Karpas-422 (cell line): ENCODE measurements at regions not wholly inside any gene's neighbourhood (a gene's known extent, or its start where the extent isn't known, plus 50 kb on each side); places are given as distances from the start of the nearest gene placed in this dataset.

Source experiments
- DNase-seq: peaks from one replicate; pipeline ENCODE4 v3.0.0-alpha.2; 2015
- H2AFZ ChIP-seq: fragments of 200-600 bp; sonication (generic); 2 replicates; pipeline ENCODE4 v1.6.1; 2014; ENCODE audit warnings: antibody characterized with exemption, low read length, mixed read lengths
- H3K27ac ChIP-seq: fragments of 200-600 bp; sonication (generic); 2 replicates; pipeline ENCODE4 v1.5.1; 2014; ENCODE audit warnings: mild to moderate bottlenecking, low read length, moderate library complexity
- H3K27me3 ChIP-seq: fragments of 200-600 bp; sonication (generic); 2 replicates; pipeline ENCODE4 v1.6.1; 2014; ENCODE audit warnings: low read length, mixed read lengths
- H3K36me3 ChIP-seq: fragments of 200-600 bp; sonication (generic); 2 replicates; pipeline ENCODE4 v1.6.1; 2014; ENCODE audit warnings: low read length, mixed read lengths; ENCODE audit not compliant: insufficient read depth
- H3K4me1 ChIP-seq: fragments of 200-600 bp; sonication (generic); 2 replicates; pipeline ENCODE4 v1.6.1; 2014; ENCODE audit warnings: mild to moderate bottlenecking, low read length, mixed read lengths
- H3K4me2 ChIP-seq: fragments of 200-600 bp; sonication (generic); 2 replicates; pipeline ENCODE4 v1.6.1; 2014; ENCODE audit warnings: low read length, low read depth, mild to moderate bottlenecking; ENCODE audit not compliant: poor library complexity, severe bottlenecking
- H3K4me3 ChIP-seq: fragments of 200-600 bp; sonication (generic); 2 replicates; pipeline ENCODE4 v1.5.1; 2014; ENCODE audit warnings: mild to moderate bottlenecking, antibody characterized with exemption, low read length, mixed read lengths
- H3K79me2 ChIP-seq: fragments of 200-600 bp; sonication (generic); 2 replicates; pipeline ENCODE4 v1.6.1; 2014; ENCODE audit warnings: mild to moderate bottlenecking, low read length, mixed read lengths
- H3K9ac ChIP-seq: fragments of 200-600 bp; sonication (generic); 2 replicates; pipeline ENCODE4 v1.6.0; 2014; ENCODE audit warnings: low read length
- H3K9me2 ChIP-seq: fragments of 200-600 bp; sonication (generic), shearing (Covaris generic); replicated peaks from 2 replicates; pipeline ENCODE4 v1.6.0; 2014; ENCODE audit warnings: mild to moderate bottlenecking, low read length, moderate library complexity; ENCODE audit not compliant: insufficient read depth
- H3K9me3 ChIP-seq: fragments of 300-700, 200-600 bp; sonication (generic); 2 replicates; pipeline ENCODE4 v1.6.1; 2014; ENCODE audit warnings: low read length, mixed read lengths
- H4K20me1 ChIP-seq: fragments of 200-600 bp; sonication (generic); 2 replicates; pipeline ENCODE4 v1.6.1; 2014; ENCODE audit warnings: mild to moderate bottlenecking, antibody characterized with exemption, low read length, low read depth; ENCODE audit not compliant: insufficient read depth

DNA sequence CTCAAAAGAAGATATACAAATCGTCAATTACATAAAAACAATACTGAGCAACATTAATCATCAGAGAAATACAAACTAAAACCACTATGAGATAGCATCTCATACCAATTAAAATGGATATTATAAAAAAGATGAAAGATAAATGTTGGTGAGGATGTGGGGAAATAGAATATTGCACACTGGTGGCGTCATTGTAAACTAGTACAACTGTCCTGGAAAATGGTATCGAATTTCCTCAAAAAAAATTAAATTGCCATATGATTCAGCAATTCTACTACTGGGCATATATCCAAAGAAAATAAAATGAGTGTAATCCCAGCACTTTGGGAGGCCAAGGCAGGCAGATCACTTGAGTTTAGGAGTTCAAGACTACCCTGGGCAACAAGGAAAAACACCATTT, 326.0 kb upstream of the FTMT start:
- H3K4me1 ChIP-seq: no peaks in the 10 kb centered on the region
- no peaks in the 10 kb centered on the region for H3K36me3 ChIP-seq
- H3K9me3 ChIP-seq: peaks cover 14% of the 10 kb centered on the region; the same call in 1 of the 2 replicates
- H3K27ac ChIP-seq: no peak overlapping the region
- H3K4me2 ChIP-seq: no peak overlapping the region
- H3K27me3 ChIP-seq: no peaks in the 10 kb centered on the region
- H4K20me1 ChIP-seq: no peaks in the 10 kb centered on the region
- no peaks in the 10 kb centered on the region for H3K9me2 ChIP-seq
- H3K4me3 ChIP-seq: no peak overlapping the region
- H3K9ac ChIP-seq: no peak overlapping the region
- DNase-seq: no peak
- no peaks in the 10 kb centered on the region for H3K79me2 ChIP-seq
- no peak overlapping the region for H2AFZ ChIP-seq

- Histone ChIP-seq H2AFZ (no peak overlapping the region), H3K27ac (no peak overlapping the region), H3K79me2 (no peaks in the 10 kb centered on the region), H3K9ac (no peak overlapping the region), H3K4me3 (no peak overlapping the region), H4K20me1 (no peaks in the 10 kb centered on the region), H3K27me3 (no peaks in the 10 kb centered on the region), H3K4me2 (no peak overlapping the region), H3K9me2 (no peaks in the 10 kb centered on the region), H3K4me1 (no peaks in the 10 kb centered on the region), H3K36me3 (no peaks in the 10 kb centered on the region), H3K9me3 (peaks cover 14% of the 10 kb centered on the region; the same call in 1 of the 2 replicates)
- DNase-seq: no peak
These were observed 324.8 kb upstream of the FTMT start for GRCh38 chr5:121526908-121527307.

DNA sequence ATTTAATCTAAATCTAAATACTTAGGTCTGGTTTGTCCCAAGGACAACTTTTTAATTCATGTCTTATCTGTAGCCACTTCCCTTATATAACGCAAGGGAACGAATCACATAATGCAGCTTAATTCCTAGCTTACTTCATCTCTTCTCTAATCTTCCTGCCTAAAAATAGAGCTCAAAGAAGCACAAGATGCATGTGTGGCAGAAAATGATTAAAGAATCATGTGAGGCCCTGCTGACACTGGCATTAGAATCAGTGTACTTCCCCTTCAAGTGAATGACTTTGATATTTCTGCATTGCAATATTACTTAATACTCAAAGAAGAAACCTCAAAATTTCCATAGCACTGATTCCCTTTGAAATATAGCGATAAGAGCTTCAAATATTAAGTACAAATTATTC, 317.9 kb upstream of the FTMT start:
- no peaks in the 10 kb centered on the region for H3K36me3 ChIP-seq
- no peaks in the 10 kb centered on the region for H4K20me1 ChIP-seq
- H3K4me2 ChIP-seq: no peak overlapping the region
- H3K4me1 ChIP-seq: no peaks in the 10 kb centered on the region
- no peak overlapping the region for H3K4me3 ChIP-seq
- H2AFZ ChIP-seq: no peak overlapping the region
- no peak for DNase-seq
- no peaks in the 10 kb centered on the region for H3K79me2 ChIP-seq
- H3K9ac ChIP-seq: no peak overlapping the region
- H3K9me2 ChIP-seq: no peaks in the 10 kb centered on the region
- H3K9me3 ChIP-seq: peaks cover 9% of the 10 kb centered on the region; the same call in 1 of the 2 replicates
- no peaks in the 10 kb centered on the region for H3K27me3 ChIP-seq
- H3K27ac ChIP-seq: no peak overlapping the region

GRCh38 chr5:121550989-121551388, 300.7 kb upstream of the FTMT start:
- Histone ChIP-seq H3K27ac (no peak overlapping the region), H3K9me2 (no peaks in the 10 kb centered on the region), H3K4me3 (no peak overlapping the region), H3K9me3 (no peaks in the 10 kb centered on the region), H3K4me1 (no peaks in the 10 kb centered on the region), H3K79me2 (no peaks in the 10 kb centered on the region), H3K9ac (no peak overlapping the region), H4K20me1 (no peaks in the 10 kb centered on the region), H2AFZ (no peak overlapping the region), H3K36me3 (no peaks in the 10 kb centered on the region), H3K4me2 (no peak overlapping the region), H3K27me3 (no peaks in the 10 kb centered on the region)
- DNase-seq: no peak

GRCh38 chr5:121559832-121560231, 291.9 kb upstream of the FTMT start:
- Histone ChIP-seq H3K4me1 (no peaks in the 10 kb centered on the region), H4K20me1 (no peaks in the 10 kb centered on the region), H3K9me3 (peaks cover 10% of the 10 kb centered on the region), H3K9ac (no peak overlapping the region), H3K9me2 (no peaks in the 10 kb centered on the region), H3K36me3 (no peaks in the 10 kb centered on the region), H3K27ac (no peak overlapping the region), H2AFZ (no peak overlapping the region), H3K4me3 (no peak overlapping the region), H3K79me2 (no peaks in the 10 kb centered on the region), H3K4me2 (no peak overlapping the region), H3K27me3 (no peaks in the 10 kb centered on the region)
- DNase-seq: no peak

- Histone ChIP-seq H2AFZ (no peak overlapping the region), H3K27ac (no peak overlapping the region), H3K9me2 (no peaks in the 10 kb centered on the region), H3K9ac (no peak overlapping the region), H3K4me1 (no peaks in the 10 kb centered on the region), H3K27me3 (no peaks in the 10 kb centered on the region), H3K4me3 (no peak overlapping the region), H4K20me1 (no peaks in the 10 kb centered on the region), H3K9me3 (peaks cover 3% of the 10 kb centered on the region; the same call in 1 of the 2 replicates), H3K4me2 (no peak overlapping the region), H3K36me3 (no peaks in the 10 kb centered on the region), H3K79me2 (no peaks in the 10 kb centered on the region)
- no peak for DNase-seq
These were observed 279.6 kb upstream of the FTMT start for GRCh38 chr5:121572061-121572460.

GRCh38 chr5:121573721-121574382, 277.8 kb upstream of the FTMT start:
- H3K36me3 ChIP-seq: no peaks in the 10 kb centered on the region
- no peak overlapping the region for H3K4me3 ChIP-seq
- no peaks in the 10 kb centered on the region for H3K27me3 ChIP-seq
- H3K9ac ChIP-seq: no peak overlapping the region
- no peak overlapping the region for H3K4me2 ChIP-seq
- H4K20me1 ChIP-seq: no peaks in the 10 kb centered on the region
- no peaks in the 10 kb centered on the region for H3K9me2 ChIP-seq
- H2AFZ ChIP-seq: no peak overlapping the region
- no peaks in the 10 kb centered on the region for H3K4me1 ChIP-seq
- no peak overlapping the region for H3K27ac ChIP-seq
- peaks cover 3% of the 10 kb centered on the region; the same call in 1 of the 2 replicates for H3K9me3 ChIP-seq
- no peak for DNase-seq
- H3K79me2 ChIP-seq: no peaks in the 10 kb centered on the region

- no peak overlapping the region for H2AFZ ChIP-seq
- H3K4me2 ChIP-seq: no peak overlapping the region
- H3K4me3 ChIP-seq: no peak overlapping the region
- H3K9ac ChIP-seq: no peak overlapping the region
- no peaks in the 10 kb centered on the region for H3K36me3 ChIP-seq
- no peaks in the 10 kb centered on the region for H3K27me3 ChIP-seq
- no peak for DNase-seq
- no peaks in the 10 kb centered on the region for H4K20me1 ChIP-seq
- no peaks in the 10 kb centered on the region for H3K79me2 ChIP-seq
- no peaks in the 10 kb centered on the region for H3K4me1 ChIP-seq
- peaks cover 8% of the 10 kb centered on the region for H3K9me3 ChIP-seq
- H3K27ac ChIP-seq: no peak overlapping the region
- H3K9me2 ChIP-seq: no peaks in the 10 kb centered on the region
These were observed 270.1 kb upstream of the FTMT start for GRCh38 chr5:121581588-121581987.
